ENCODE measurements at regions not wholly inside any gene's neighbourhood (a gene's known extent, or its start where the extent isn't known, plus 50 kb on each side); places are given as distances from the start of the nearest gene placed in this dataset.

GRCh38 chr2:155318710-155319109 lies 620.2 kb downstream of the KCNJ3 start:
- Histone ChIP-seq H3K4me1 (no peaks in the 10 kb centered on the region), H3K9me3 (replicated peaks) (no peaks in the 10 kb centered on the region), H3K4me3 (no peak overlapping the region), H3K27me3 (no peaks in the 10 kb centered on the region), H3K27ac (no peak overlapping the region), H3K36me3 (no peaks in the 10 kb centered on the region)
- no peak for DNase-seq

GRCh38 chr2:155315768-155316167 lies 617.3 kb downstream of the KCNJ3 start:
- DNase-seq, result no peak
- Histone ChIP-seq H3K4me3 (no peak overlapping the region), H3K4me1 (no peaks in the 10 kb centered on the region), H3K27ac (no peak overlapping the region), H3K27me3 (no peaks in the 10 kb centered on the region), H3K9me3 (replicated peaks) (no peaks in the 10 kb centered on the region), H3K36me3 (no peaks in the 10 kb centered on the region)

GRCh38 chr2:155310589-155310988 lies 612.1 kb downstream of the KCNJ3 start:
- Histone ChIP-seq H3K27me3 (no peaks in the 10 kb centered on the region), H3K9me3 (replicated peaks) (no peaks in the 10 kb centered on the region), H3K36me3 (no peaks in the 10 kb centered on the region), H3K27ac (no peak overlapping the region), H3K4me1 (no peaks in the 10 kb centered on the region), H3K4me3 (no peak overlapping the region)
- peak in 1 of 2 experiments; percentile 28 for DNase-seq

GRCh38 chr2:155309483-155309882 lies 611.0 kb downstream of the KCNJ3 start:
- Histone ChIP-seq H3K4me3 (no peak overlapping the region), H3K27ac (no peak overlapping the region), H3K4me1 (no peaks in the 10 kb centered on the region), H3K27me3 (no peaks in the 10 kb centered on the region), H3K36me3 (no peaks in the 10 kb centered on the region), H3K9me3 (replicated peaks) (no peaks in the 10 kb centered on the region)
- no peak for DNase-seq

GRCh38 chr2:155308367-155309009 lies 610.0 kb downstream of the KCNJ3 start:
- no peak overlapping the region for H3K27ac ChIP-seq
- DNase-seq, result no peak
- no peaks in the 10 kb centered on the region for H3K27me3 ChIP-seq
- H3K9me3 ChIP-seq (replicated peaks), result no peaks in the 10 kb centered on the region
- no peaks in the 10 kb centered on the region for H3K4me1 ChIP-seq
- H3K4me3 ChIP-seq, result no peak overlapping the region
- H3K36me3 ChIP-seq, result no peaks in the 10 kb centered on the region

GRCh38 chr2:155301221-155301620 lies 602.7 kb downstream of the KCNJ3 start:
- Histone ChIP-seq H3K36me3 (no peaks in the 10 kb centered on the region), H3K4me1 (no peaks in the 10 kb centered on the region), H3K4me3 (no peak overlapping the region), H3K27me3 (no peaks in the 10 kb centered on the region), H3K9me3 (replicated peaks) (no peaks in the 10 kb centered on the region), H3K27ac (no peak overlapping the region)
- DNase-seq, result no peak

GRCh38 chr2:155298001-155298400 lies 599.5 kb downstream of the KCNJ3 start:
- Histone ChIP-seq H3K36me3 (no peaks in the 10 kb centered on the region), H3K9me3 (replicated peaks) (no peaks in the 10 kb centered on the region), H3K4me3 (no peak overlapping the region), H3K27ac (no peak overlapping the region), H3K27me3 (no peaks in the 10 kb centered on the region), H3K4me1 (no peaks in the 10 kb centered on the region)
- DNase-seq, result no peak

GRCh38 chr2:155294358-155294757 lies 595.9 kb downstream of the KCNJ3 start:
- Histone ChIP-seq H3K27ac (no peak overlapping the region), H3K4me1 (no peaks in the 10 kb centered on the region), H3K9me3 (replicated peaks) (no peaks in the 10 kb centered on the region), H3K4me3 (no peak overlapping the region), H3K36me3 (no peaks in the 10 kb centered on the region), H3K27me3 (no peaks in the 10 kb centered on the region)
- no peak for DNase-seq

GRCh38 chr2:155281907-155282306 lies 583.4 kb downstream of the KCNJ3 start:
- DNase-seq, result no peak
- Histone ChIP-seq H3K4me1 (no peaks in the 10 kb centered on the region), H3K27ac (no peak overlapping the region), H3K4me3 (no peak overlapping the region), H3K9me3 (replicated peaks) (no peaks in the 10 kb centered on the region), H3K36me3 (no peaks in the 10 kb centered on the region), H3K27me3 (no peaks in the 10 kb centered on the region)

GRCh38 chr2:155273323-155273722 lies 574.8 kb downstream of the KCNJ3 start:
- Histone ChIP-seq H3K4me1 (no peaks in the 10 kb centered on the region), H3K27ac (no peak overlapping the region), H3K4me3 (no peak overlapping the region), H3K9me3 (replicated peaks) (no peaks in the 10 kb centered on the region), H3K36me3 (no peaks in the 10 kb centered on the region), H3K27me3 (no peaks in the 10 kb centered on the region)
- no peak for DNase-seq

GRCh38 chr2:155266583-155266982 lies 568.1 kb downstream of the KCNJ3 start:
- DNase-seq, result peak in 1 of 2 experiments; percentile 9
- Histone ChIP-seq H3K27me3 (no peaks in the 10 kb centered on the region), H3K4me3 (no peak overlapping the region), H3K36me3 (no peaks in the 10 kb centered on the region), H3K4me1 (no peaks in the 10 kb centered on the region), H3K9me3 (replicated peaks) (no peaks in the 10 kb centered on the region), H3K27ac (no peak overlapping the region)

GRCh38 chr2:155266109-155266508 lies 567.6 kb downstream of the KCNJ3 start:
- Histone ChIP-seq H3K27ac (no peak overlapping the region), H3K9me3 (replicated peaks) (no peaks in the 10 kb centered on the region)

GRCh38 chr2:155256803-155257202 lies 558.3 kb downstream of the KCNJ3 start:
- Histone ChIP-seq H3K27me3 (no peaks in the 10 kb centered on the region), H3K27ac (no peak overlapping the region), H3K36me3 (no peaks in the 10 kb centered on the region), H3K4me3 (no peak overlapping the region), H3K4me1 (no peaks in the 10 kb centered on the region), H3K9me3 (replicated peaks) (no peaks in the 10 kb centered on the region)
- no peak for DNase-seq

More at GRCh38 chr2:155266109-155266508, 567.6 kb downstream of the KCNJ3 start:
- Histone ChIP-seq H3K4me1 (no peaks in the 10 kb centered on the region), H3K36me3 (no peaks in the 10 kb centered on the region), H3K27me3 (no peaks in the 10 kb centered on the region), H3K4me3 (no peak overlapping the region)
- no peak for DNase-seq

- Histone ChIP-seq H3K9me3 (replicated peaks) (no peaks in the 10 kb centered on the region), H3K4me3 (no peak overlapping the region), H3K27ac (no peak overlapping the region), H3K36me3 (no peaks in the 10 kb centered on the region), H3K4me1 (no peaks in the 10 kb centered on the region), H3K27me3 (no peaks in the 10 kb centered on the region)
- peak in 1 of 2 experiments; percentile 26 for DNase-seq
Observed at GRCh38 chr2:155250800-155251199, 552.3 kb downstream of the KCNJ3 start.

GRCh38 chr2:155240176-155240575 lies 541.7 kb downstream of the KCNJ3 start:
- H3K9me3 ChIP-seq (replicated peaks), result no peaks in the 10 kb centered on the region
- H3K27ac ChIP-seq, result no peak overlapping the region
- H3K4me3 ChIP-seq, result no peak overlapping the region
- no peaks in the 10 kb centered on the region for H3K36me3 ChIP-seq
- no peaks in the 10 kb centered on the region for H3K4me1 ChIP-seq
- no peak for DNase-seq
- no peaks in the 10 kb centered on the region for H3K27me3 ChIP-seq

- Histone ChIP-seq H3K27ac (no peak overlapping the region), H3K4me3 (no peak overlapping the region), H3K9me3 (replicated peaks) (no peaks in the 10 kb centered on the region), H3K4me1 (no peaks in the 10 kb centered on the region), H3K27me3 (no peaks in the 10 kb centered on the region; the same call in 1 of the 2 replicates), H3K36me3 (no peaks in the 10 kb centered on the region)
- DNase-seq, result no peak
Observed at GRCh38 chr2:155235710-155236109, 537.2 kb downstream of the KCNJ3 start.

Measured in SJCRH30 (cell line).